Embryonic facial prominence (tissue), 1 donor: ENCODE measurements at regions not wholly inside any gene's neighbourhood (a gene's known extent, or its start where the extent isn't known, plus 50 kb on each side); places are given as distances from the start of the nearest gene placed in this dataset.
"Not testable (repeated sequence)": the region's sequence is repeated elsewhere in the genome, so short reads cannot be mapped to it uniquely, and the experiment has no call there.

Source experiments
- DNase-seq: peaks from one replicate; pipeline ENCODE4 v3.0.0-alpha.2; 2016; ENCODE audit errors: extremely low spot score

DNA sequence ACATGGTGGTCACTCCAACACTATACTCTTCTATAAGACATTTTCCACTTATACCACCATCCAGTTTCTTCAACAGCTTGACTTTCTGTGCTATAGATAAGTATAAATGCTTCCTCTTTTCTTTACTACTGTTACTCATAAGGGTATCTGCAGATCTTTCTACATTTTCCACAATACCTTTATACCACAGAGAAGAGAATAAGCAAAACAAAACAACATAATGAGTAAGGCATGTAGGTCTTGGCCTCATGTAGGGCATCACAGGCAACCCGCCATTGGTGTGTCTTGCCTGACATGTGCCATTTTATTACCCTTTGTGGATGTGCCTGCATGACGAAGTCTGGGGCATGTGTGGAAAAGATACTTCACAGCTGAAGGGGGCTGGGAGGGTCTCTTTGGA, 265.3 kb upstream of the STARD13 start:
- no peak for DNase-seq

DNA sequence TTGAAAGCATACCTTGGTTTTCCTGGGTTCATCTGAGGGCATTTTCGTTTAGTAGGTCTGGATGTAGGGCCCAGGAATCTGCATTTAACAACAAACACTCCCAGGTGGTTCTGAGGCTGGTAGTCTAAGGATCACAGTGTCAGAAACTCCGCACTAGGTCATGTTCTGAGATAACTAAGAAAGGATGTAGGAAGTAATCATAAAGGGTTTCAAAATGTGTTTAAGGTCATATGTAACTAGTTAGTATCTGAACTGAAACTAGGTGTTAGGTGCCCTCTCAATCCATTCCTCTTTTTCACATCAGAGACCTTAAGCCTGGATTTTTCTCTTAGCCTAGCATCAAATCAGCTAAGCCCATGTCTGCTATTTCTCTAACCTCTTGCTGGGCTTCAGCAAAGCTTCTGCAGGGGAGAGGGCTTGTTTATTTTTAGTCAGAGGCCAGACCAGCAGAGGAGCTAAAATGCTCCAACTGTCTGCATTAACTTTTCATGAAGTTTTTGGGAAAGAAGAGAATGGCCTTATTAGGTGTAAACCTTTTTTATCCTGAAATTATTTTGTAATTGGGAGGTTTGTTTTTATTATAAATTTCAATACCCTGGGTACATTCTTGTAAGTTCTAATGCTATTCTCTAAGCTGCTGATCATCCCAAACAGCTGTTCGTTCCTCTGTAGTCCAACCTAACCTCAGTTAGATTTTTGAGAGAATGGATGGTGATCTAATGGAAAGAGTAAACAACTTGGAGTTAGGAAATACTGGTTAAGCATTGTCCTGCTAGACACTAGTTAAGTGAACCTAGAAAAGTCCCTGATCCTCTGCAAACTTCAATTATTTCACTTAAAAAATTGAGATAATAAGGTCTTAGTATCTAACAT, 262.8 kb upstream of the RFC3 start:
- DNase-seq = no peak

DNA sequence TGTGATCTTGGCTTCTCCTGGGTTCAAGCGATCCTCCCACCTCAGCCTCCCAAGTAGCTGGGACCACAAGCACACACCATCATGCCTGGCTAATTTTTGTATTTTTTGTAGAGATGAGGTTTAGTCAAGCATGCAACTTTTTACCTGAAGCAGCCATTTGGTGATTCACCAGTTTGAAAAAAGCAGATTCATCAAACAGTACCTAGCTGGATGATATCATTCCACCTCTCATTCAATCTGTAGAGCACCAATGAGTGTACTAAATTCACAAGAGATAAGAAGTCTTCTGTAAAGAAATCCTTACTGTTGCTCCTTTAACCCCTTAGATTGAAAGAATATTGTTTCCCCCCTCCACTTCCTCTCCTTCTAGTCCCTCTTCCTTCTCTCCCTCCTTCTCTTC, 261.1 kb upstream of the RFC3 start:
- DNase-seq = no peak

- no peak for DNase-seq
These were observed 257.2 kb upstream of the RFC3 start for GRCh38 chr13:33560726-33561125.

GRCh38 chr13:33561627-33562026, 256.3 kb upstream of the RFC3 start:
- DNase-seq = no peak

DNA sequence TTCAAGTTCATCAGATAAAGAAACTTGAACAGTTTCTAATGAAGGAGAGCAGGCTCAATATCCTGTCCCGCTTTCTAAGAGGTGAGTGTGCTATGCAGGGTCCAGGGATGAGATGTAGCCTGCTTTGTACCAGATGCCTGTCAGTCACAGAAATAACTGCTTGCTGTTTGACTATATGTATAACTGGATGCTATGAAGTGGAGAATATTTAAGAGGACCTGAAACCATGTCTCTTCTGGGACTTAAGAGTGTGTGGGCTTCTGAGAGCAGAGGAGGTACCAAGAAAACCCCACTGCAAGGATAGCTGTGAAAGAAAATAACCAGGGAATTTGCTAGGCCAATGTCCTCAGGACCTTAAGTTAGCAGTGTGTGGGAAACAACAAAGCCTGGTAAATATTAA, 246.3 kb upstream of the RFC3 start:
- no peak for DNase-seq

DNA sequence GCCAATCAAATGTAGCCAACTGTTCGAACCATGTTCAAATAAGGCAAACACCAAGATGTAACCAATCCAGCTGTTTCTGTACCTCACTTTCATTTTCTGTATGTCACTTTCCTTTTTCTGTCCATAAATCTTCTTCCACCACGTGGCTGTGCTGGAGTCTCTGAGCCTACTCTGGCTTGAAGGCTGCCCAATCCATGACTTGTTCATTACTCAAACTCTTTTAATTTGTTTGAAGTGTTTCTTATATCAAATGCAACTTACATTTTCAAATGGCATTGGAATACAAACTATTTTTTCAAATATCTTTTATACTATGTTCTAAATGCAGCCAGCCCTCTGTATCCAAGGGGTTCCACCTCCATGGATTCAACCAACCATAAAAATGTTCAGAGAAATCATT, 245.6 kb upstream of the RFC3 start:
- DNase-seq = not testable (repeated sequence)

DNA sequence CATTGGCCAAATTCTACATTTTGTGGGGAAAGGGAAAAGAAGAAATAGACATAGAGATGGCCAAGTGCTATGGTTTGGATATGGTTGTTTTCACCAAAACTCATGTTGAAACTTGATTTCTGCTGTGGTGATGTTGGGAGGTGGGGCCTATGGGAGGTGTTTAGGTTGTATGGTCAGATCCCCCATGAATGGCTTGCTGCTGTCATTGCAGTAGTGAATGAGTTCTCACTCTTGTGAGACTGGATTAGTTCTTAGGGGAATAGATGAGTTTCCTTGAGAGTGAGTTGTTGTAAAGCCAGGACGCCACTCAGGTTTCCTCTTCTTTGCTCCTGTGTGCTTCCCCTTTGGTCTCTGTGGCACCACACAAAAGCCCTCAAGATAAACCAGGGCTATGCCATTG, 242.6 kb upstream of the RFC3 start:
- no peak for DNase-seq

DNA sequence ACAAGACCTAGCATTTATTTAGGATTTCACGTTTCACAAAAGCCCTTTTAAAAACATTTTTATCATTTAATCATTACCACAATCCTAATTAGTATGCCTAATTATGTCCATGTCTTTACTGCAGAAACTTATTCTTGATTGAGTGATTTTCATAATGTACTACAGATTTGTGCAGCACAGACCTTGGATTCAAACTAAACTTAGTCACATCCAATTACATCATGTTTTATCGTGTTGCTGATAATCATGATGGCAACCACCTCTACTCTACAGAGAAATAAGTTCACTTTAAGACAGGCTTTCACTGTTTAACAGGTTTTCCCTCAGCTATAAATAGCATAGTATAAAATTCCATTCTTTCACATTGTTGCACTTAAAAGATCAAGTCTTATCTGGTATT, 240.9 kb upstream of the RFC3 start:
- DNase-seq = no peak

DNA sequence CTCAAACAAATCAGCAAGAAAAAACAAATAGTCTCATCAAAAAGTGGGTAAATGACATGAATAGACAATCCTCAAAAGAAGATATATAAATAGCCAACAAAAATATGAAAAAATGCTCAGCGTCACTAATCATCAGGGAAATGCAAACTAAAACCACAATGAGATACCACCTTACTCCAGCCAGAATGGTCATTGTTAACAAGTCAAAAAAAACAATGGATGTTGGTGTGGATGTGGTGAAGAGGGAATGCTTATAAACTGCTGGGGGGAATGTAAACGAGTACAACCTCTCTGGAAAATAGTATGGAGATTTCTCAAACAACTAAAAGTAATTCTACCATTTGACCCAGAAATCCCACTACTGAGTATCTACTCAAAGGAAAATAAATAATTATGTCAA, 239.2 kb upstream of the RFC3 start:
- no peak for DNase-seq

- DNase-seq = no peak
These were observed 235.8 kb upstream of the RFC3 start for GRCh38 chr13:33582121-33582520.

DNA sequence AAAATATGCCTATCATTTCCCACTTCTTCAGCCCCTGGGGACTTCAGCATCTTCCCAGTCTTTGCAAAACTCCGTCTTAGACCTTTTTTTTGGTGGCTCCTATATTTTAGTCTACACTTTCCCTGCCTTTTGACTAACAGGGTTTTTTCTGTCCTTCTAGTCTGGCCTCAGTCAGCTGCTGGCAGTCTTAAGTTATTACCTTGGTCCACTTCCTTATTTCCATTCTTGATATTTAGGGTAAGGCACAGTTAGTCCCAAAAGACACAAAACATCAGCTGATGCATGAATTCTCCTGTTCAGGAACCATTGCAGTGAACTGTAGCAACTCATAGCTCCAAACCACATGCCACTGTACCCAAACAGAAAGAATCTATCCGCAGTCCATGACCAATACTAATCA, 234.6 kb upstream of the RFC3 start:
- DNase-seq = no peak

DNA sequence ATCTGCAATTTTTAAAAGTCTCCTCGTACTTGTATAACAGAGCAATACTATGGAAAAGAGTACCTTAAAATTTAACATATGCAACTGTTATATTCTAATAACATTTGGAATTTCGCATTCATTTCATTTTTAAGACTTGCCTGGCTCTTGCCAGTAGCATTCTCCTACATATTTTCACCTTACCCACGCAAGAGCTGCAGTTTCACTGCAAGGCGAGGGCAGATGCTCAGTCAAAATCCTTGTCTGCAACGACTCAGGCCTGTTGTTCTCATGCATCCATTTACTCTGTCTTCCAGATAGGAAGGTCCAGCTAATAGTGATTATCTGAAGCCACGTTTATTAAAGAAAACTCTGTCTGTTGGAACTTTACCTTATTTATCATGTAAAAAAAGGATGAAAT, 227.0 kb upstream of the RFC3 start:
- no peak for DNase-seq

- DNase-seq = no peak
These were observed 211.3 kb upstream of the RFC3 start for GRCh38 chr13:33606692-33607091.

GRCh38 chr13:33610438-33611120, 207.4 kb upstream of the RFC3 start:
- no peak for DNase-seq

GRCh38 chr13:33611121-33611805, 206.7 kb upstream of the RFC3 start:
- DNase-seq = peak; percentile 63

DNA sequence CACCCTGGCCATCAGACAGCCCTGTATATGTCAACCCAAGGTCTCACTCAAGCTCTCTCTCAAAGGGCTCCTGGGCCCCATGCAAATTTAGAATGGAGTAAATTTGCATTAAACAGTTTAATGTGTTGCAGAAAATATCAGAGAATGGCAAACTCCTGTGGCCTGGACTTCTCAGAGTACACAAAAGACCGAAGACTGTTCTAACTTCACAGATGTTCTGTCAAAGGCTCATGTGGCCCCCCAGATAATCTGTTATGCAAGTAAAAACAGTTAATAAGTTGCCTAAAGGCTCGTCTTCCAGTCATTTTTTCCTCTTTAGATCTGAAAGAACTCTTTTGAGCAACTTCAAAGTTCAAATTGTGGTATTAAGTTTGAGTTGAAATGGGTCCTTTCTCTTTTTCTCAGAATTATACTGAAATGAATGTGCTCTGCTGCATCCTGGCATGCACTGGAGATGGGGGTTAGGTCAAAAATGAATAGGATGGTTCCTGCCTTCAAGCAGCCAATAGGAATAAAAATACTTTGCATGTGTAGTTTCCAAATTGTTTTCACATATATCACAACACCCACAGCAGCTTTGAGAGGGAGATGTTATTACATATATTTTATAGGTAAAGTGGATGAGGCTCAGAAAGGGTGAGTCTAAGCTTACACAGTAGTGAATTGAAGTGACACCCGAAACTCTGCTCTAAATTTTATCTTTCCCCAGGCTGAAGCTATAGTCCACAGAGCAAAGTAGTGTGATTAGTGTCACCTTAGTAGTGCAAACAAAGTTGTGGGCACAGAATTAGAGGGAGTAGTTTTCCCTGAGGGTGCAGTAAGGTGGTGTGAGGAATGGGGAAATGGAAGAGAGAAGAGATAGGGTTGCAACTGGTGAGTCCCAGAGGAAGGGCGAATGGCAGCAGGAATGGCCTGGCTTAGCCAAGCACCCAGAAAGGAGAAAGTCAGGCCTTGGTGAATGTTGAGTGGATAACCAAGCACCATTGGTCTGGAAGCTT, 205.0 kb upstream of the RFC3 start:
- DNase-seq = no peak

DNA sequence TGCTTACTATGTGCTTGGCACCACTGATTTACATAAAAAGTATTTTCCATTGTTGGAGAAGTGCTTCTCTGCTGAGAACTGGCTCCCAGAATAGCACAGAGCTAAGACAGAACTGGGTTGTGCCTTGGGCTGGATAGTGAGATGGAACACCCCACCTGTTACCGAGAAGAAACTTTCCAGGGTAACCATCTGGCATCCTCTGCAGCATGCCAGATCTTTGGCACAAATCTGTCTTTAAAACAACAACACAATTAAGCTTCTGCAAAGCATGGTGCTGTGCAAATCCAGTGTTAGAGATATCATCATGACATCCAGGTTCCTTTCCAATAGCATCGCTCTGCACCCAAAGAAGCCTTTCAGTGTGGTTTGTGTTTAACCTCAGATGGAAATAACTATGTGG, 202.5 kb upstream of the RFC3 start:
- DNase-seq = no peak

- DNase-seq = no peak
These were observed 201.8 kb upstream of the RFC3 start for GRCh38 chr13:33616130-33616529.

DNA sequence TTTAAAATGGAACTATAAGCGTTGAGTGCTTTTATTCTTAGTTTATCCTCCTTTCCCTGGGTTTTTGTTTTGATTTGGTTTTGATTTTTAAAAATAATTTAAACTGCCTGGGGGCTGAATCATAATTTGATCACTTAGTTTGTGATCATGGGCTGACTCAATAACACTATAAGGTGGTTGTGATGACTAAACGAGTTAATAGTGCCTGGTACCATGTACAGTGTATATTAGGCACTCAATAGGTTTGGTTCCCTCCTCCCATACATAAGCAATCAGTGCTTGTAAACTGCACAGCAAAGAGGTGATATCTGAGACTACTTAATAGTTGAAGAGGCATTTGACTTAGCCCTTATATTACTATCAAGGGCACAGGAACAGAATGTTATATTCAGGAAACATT, 200.9 kb upstream of the RFC3 start:
- no peak for DNase-seq

DNA sequence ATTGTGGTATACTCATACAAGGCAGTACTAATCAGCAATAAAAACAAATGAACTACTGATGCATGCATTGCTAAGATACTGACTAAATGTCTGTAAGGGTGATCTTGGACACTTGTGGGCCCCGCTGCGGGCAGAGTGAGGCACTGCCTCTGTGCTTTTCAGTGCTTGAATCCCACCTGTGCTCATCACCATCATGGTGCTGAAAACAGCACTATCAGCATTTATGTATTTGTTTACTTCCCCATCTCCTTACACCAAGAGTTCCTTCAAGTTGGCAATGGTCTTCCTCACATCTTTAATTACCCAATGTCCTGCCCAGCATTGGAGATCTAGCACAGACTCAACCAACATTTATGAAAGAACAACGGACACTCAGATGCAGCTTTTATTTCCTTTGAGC, 193.7 kb upstream of the RFC3 start:
- DNase-seq = no peak

DNA sequence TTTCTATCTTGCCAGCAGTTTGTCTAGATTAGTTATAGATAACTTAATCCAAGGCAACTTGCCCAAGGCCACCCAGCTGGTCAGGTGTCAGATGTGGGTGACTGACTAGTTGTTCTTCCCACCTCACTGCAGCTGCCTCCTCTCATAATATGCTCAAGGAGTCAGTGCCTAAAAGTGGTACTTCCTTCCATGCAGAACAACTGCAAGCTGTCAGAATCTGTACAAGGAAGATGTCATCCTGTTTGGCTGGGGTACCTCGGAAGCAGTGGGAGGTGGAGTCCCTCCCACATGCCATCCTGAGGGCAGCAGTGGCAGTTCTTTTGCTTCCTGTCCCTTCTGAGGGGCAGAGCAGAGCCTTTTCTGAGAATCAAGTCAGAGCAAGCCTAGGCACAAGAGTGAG, 193.2 kb upstream of the RFC3 start:
- DNase-seq = no peak
